ENCODE measurements at regions not wholly inside any gene's neighbourhood (a gene's known extent, or its start where the extent isn't known, plus 50 kb on each side); places are given as distances from the start of the nearest gene placed in this dataset.

GRCh38 chr20:5432030-5432429, 115.3 kb upstream of the PROKR2 start:
- Histone ChIP-seq H3K9me3 (ENCODE audit: control insufficient read depth, low read depth, low read length) (no peaks in the 10 kb centered on the region), H3K4me3 (ENCODE audit: low read length) (no peak overlapping the region), H3K27me3 (ENCODE audit: control insufficient read depth, insufficient read depth, low read length) (peaks cover 3% of the 10 kb centered on the region), H3K4me1 (ENCODE audit: control insufficient read depth, insufficient read depth, low read length) (no peaks in the 10 kb centered on the region), H3K36me3 (ENCODE audit: control insufficient read depth, insufficient read depth, low read length) (no peaks in the 10 kb centered on the region), H3K27ac (ENCODE audit: low read length) (no peak overlapping the region)
- DNase-seq: no peak
- WGBS (ENCODE audit: insufficient coverage, low lambda C conversion rate): 60% methylated on average over 1 of the region's 15 CpGs

GRCh38 chr20:5430670-5431069, 113.9 kb upstream of the PROKR2 start:
- Histone ChIP-seq H3K27me3 (ENCODE audit: control insufficient read depth, insufficient read depth, low read length) (peaks cover 2% of the 10 kb centered on the region), H3K4me3 (ENCODE audit: low read length) (no peak overlapping the region), H3K4me1 (ENCODE audit: control insufficient read depth, insufficient read depth, low read length) (no peaks in the 10 kb centered on the region), H3K36me3 (ENCODE audit: control insufficient read depth, insufficient read depth, low read length) (no peaks in the 10 kb centered on the region), H3K9me3 (ENCODE audit: control insufficient read depth, low read depth, low read length) (no peaks in the 10 kb centered on the region), H3K27ac (ENCODE audit: low read length) (no peak overlapping the region)
- no peak for DNase-seq
- no CpG with 5 or more reads among the region's 2 CpGs for WGBS (ENCODE audit: insufficient coverage, low lambda C conversion rate)

- WGBS (ENCODE audit: insufficient coverage, low lambda C conversion rate): no CpG with 5 or more reads among the region's 4 CpGs
- H3K36me3 ChIP-seq (ENCODE audit: control insufficient read depth, insufficient read depth, low read length): no peaks in the 10 kb centered on the region
- H3K27me3 ChIP-seq (ENCODE audit: control insufficient read depth, insufficient read depth, low read length): peaks cover under 1% of the 10 kb centered on the region
- DNase-seq: no peak
- no peaks in the 10 kb centered on the region for H3K4me1 ChIP-seq (ENCODE audit: control insufficient read depth, insufficient read depth, low read length)
- H3K27ac ChIP-seq (ENCODE audit: low read length): no peak overlapping the region
- H3K4me3 ChIP-seq (ENCODE audit: low read length): no peak overlapping the region
- no peaks in the 10 kb centered on the region for H3K9me3 ChIP-seq (ENCODE audit: control insufficient read depth, low read depth, low read length)
These were observed 109.3 kb upstream of the PROKR2 start for GRCh38 chr20:5426026-5426425.

- Histone ChIP-seq H3K27me3 (ENCODE audit: control insufficient read depth, insufficient read depth, low read length) (no peaks in the 10 kb centered on the region), H3K4me3 (ENCODE audit: low read length) (no peak overlapping the region), H3K27ac (ENCODE audit: low read length) (no peak overlapping the region), H3K4me1 (ENCODE audit: control insufficient read depth, insufficient read depth, low read length) (no peaks in the 10 kb centered on the region), H3K9me3 (ENCODE audit: control insufficient read depth, low read depth, low read length) (no peaks in the 10 kb centered on the region), H3K36me3 (ENCODE audit: control insufficient read depth, insufficient read depth, low read length) (no peaks in the 10 kb centered on the region)
- DNase-seq: no peak
- 100% methylated on average over 1 of the region's 5 CpGs for WGBS (ENCODE audit: insufficient coverage, low lambda C conversion rate)
These were observed 99.3 kb upstream of the PROKR2 start for GRCh38 chr20:5416086-5416485.

- no peaks in the 10 kb centered on the region for H3K4me1 ChIP-seq (ENCODE audit: control insufficient read depth, insufficient read depth, low read length)
- no peak overlapping the region for H3K27ac ChIP-seq (ENCODE audit: low read length)
- no peak overlapping the region for H3K4me3 ChIP-seq (ENCODE audit: low read length)
- no peaks in the 10 kb centered on the region for H3K27me3 ChIP-seq (ENCODE audit: control insufficient read depth, insufficient read depth, low read length)
- H3K9me3 ChIP-seq (ENCODE audit: control insufficient read depth, low read depth, low read length): no peaks in the 10 kb centered on the region
- DNase-seq: no peak
- WGBS (ENCODE audit: insufficient coverage, low lambda C conversion rate): 100% methylated on average over 1 of the region's 3 CpGs
- H3K36me3 ChIP-seq (ENCODE audit: control insufficient read depth, insufficient read depth, low read length): no peaks in the 10 kb centered on the region
These were observed 96.6 kb upstream of the PROKR2 start for GRCh38 chr20:5413394-5413793.

GRCh38 chr20:5410470-5410869, 93.7 kb upstream of the PROKR2 start:
- H3K27ac ChIP-seq (ENCODE audit: low read length): no peak overlapping the region
- H3K4me1 ChIP-seq (ENCODE audit: control insufficient read depth, insufficient read depth, low read length): no peaks in the 10 kb centered on the region
- H3K27me3 ChIP-seq (ENCODE audit: control insufficient read depth, insufficient read depth, low read length): no peaks in the 10 kb centered on the region
- no peak overlapping the region for H3K4me3 ChIP-seq (ENCODE audit: low read length)
- no peaks in the 10 kb centered on the region for H3K36me3 ChIP-seq (ENCODE audit: control insufficient read depth, insufficient read depth, low read length)
- no peaks in the 10 kb centered on the region for H3K9me3 ChIP-seq (ENCODE audit: control insufficient read depth, low read depth, low read length)
- no peak for DNase-seq

GRCh38 chr20:5402903-5403531, 86.3 kb upstream of the PROKR2 start:
- Histone ChIP-seq H3K4me1 (ENCODE audit: control insufficient read depth, insufficient read depth, low read length) (no peaks in the 10 kb centered on the region), H3K36me3 (ENCODE audit: control insufficient read depth, insufficient read depth, low read length) (no peaks in the 10 kb centered on the region), H3K27ac (ENCODE audit: low read length) (no peak overlapping the region), H3K9me3 (ENCODE audit: control insufficient read depth, low read depth, low read length) (no peaks in the 10 kb centered on the region), H3K27me3 (ENCODE audit: control insufficient read depth, insufficient read depth, low read length) (no peaks in the 10 kb centered on the region), H3K4me3 (ENCODE audit: low read length) (no peak overlapping the region)
- no peak for DNase-seq
- WGBS (ENCODE audit: insufficient coverage, low lambda C conversion rate): no CpG with 5 or more reads among the region's 3 CpGs

- Histone ChIP-seq H3K4me1 (ENCODE audit: control insufficient read depth, insufficient read depth, low read length) (no peaks in the 10 kb centered on the region), H3K27me3 (ENCODE audit: control insufficient read depth, insufficient read depth, low read length) (no peaks in the 10 kb centered on the region), H3K9me3 (ENCODE audit: control insufficient read depth, low read depth, low read length) (no peaks in the 10 kb centered on the region), H3K36me3 (ENCODE audit: control insufficient read depth, insufficient read depth, low read length) (no peaks in the 10 kb centered on the region), H3K27ac (ENCODE audit: low read length) (no peak overlapping the region), H3K4me3 (ENCODE audit: low read length) (no peak overlapping the region)
- DNase-seq: no peak
- 100% methylated on average over 1 of the region's 2 CpGs for WGBS (ENCODE audit: insufficient coverage, low lambda C conversion rate)
These were observed 84.6 kb upstream of the PROKR2 start for GRCh38 chr20:5401277-5401875.

- 57% methylated on average over 1 of the region's 1 CpG for WGBS (ENCODE audit: insufficient coverage, low lambda C conversion rate)
- H3K36me3 ChIP-seq (ENCODE audit: control insufficient read depth, insufficient read depth, low read length): no peaks in the 10 kb centered on the region
These were observed 83.5 kb upstream of the PROKR2 start for GRCh38 chr20:5400164-5400762.

GRCh38 chr20:5397393-5397792, 80.6 kb upstream of the PROKR2 start:
- H3K27ac ChIP-seq (ENCODE audit: low read length): no peak overlapping the region
- no peaks in the 10 kb centered on the region for H3K9me3 ChIP-seq (ENCODE audit: control insufficient read depth, low read depth, low read length)
- no peak overlapping the region for H3K4me3 ChIP-seq (ENCODE audit: low read length)
- WGBS (ENCODE audit: insufficient coverage, low lambda C conversion rate): 83% methylated on average over 1 of the region's 2 CpGs
- H3K27me3 ChIP-seq (ENCODE audit: control insufficient read depth, insufficient read depth, low read length): no peaks in the 10 kb centered on the region
- H3K36me3 ChIP-seq (ENCODE audit: control insufficient read depth, insufficient read depth, low read length): no peaks in the 10 kb centered on the region
- no peaks in the 10 kb centered on the region for H3K4me1 ChIP-seq (ENCODE audit: control insufficient read depth, insufficient read depth, low read length)
- no peak for DNase-seq

More at GRCh38 chr20:5400164-5400762, 83.5 kb upstream of the PROKR2 start:
- no peaks in the 10 kb centered on the region for H3K9me3 ChIP-seq (ENCODE audit: control insufficient read depth, low read depth, low read length)
- H3K4me1 ChIP-seq (ENCODE audit: control insufficient read depth, insufficient read depth, low read length): no peaks in the 10 kb centered on the region
- H3K4me3 ChIP-seq (ENCODE audit: low read length): no peak overlapping the region
- no peaks in the 10 kb centered on the region for H3K27me3 ChIP-seq (ENCODE audit: control insufficient read depth, insufficient read depth, low read length)
- DNase-seq: no peak
- no peak overlapping the region for H3K27ac ChIP-seq (ENCODE audit: low read length)
